AG20443 (cell line): ENCODE measurements at regions not wholly inside any gene's neighbourhood (a gene's known extent, or its start where the extent isn't known, plus 50 kb on each side); places are given as distances from the start of the nearest gene placed in this dataset.
A peak's percentile ranks its signal among the peaks of the same experiment; 100 is the strongest.
"Not testable (repeated sequence)": the region's sequence is repeated elsewhere in the genome, so short reads cannot be mapped to it uniquely, and the experiment has no call there.

ENCODE experiments used
- DNase-seq: peaks from one replicate; pipeline ENCODE4 v3.0.0; 2012; ENCODE audit warnings: low spot score, mixed read lengths

DNA sequence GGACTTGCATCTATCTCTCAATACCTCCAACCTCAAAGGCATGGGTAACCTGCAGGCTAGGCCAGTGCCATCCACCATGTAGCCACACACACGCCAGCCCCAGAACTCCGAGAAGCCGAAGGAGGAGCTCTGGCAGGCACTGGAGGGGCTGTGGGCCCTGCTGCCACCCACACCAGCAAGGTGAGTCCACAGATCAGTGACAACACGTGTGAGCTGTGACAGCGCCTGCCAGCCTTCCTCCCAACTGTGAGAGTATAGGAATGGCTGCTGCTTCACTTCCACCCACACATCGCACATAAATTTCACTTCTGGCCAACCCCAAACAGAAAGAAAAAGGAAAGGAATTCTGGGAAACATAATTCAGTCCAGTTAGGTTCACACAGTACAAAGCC is 422.6 kb downstream of the BCOR start:
- DNase-seq: no peak

GRCh38 chrX:39675619-39676018 is 422.1 kb downstream of the BCOR start:
- no peak for DNase-seq

DNA sequence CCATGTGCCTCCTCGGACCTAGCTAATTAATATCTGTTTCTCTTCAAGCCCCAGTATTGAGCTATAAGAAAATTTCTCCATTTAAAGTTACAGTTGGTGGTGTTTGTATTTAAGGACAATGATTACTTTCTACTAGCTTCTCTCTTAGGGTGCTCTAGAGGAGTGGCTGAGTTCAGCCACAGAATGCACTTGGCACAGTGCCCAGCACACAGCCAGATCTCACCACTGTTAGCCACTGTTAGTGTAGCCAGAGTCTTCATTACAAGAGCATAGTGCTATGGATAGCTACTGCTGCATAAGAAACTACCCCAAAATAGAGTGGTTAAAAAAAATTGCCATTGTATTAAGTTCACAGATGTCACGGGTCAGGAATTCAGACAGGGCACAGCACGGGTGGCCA is 421.3 kb downstream of the BCOR start:
- no peak for DNase-seq

GRCh38 chrX:39677585-39677977 is 420.2 kb downstream of the BCOR start:
- no peak for DNase-seq

DNA sequence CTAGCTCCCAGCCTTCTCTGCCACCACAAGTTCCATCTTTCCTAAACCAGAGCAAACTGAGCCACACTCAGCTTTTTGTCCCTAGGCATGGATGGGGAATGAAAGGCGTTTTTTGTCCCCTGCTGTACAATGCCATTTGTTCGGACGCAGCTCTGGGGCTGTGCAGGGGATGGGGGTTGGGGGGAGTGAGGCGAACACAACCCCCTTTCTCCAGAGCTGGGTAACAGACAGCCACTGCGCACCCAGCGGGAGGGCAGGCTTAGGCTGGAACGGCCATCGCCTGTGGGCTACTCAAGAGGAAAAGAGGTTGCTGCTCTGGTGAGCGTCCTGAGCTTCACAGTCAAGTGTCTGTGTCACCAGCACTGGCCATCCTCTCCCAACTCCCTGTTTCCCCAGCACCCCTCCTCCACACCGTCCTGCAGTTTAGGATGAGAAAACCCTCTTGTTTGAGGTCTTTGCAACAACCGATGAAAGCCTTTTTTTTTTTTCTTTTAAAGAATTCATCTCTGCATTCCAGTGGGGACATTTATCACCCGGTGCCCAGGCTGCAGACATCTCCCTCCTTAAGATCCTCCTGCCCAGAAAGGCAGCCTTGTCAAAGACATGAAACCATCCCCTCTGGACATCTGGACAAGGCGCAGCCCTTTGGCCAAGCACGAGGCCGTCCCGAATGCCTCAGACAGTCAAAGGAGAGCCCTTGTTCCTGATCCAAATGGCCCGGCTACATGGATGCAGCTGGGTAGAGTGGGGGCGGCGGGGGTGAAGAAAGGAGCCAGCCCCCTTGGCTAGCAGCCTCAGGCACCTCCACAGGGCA is 419.6 kb downstream of the BCOR start:
- DNase-seq: peak; percentile 45

- no peak for DNase-seq
Observed at GRCh38 chrX:39678914-39679313, 418.8 kb downstream of the BCOR start.

- DNase-seq: no peak
Observed at GRCh38 chrX:39679497-39680157, 418.1 kb downstream of the BCOR start.

DNA sequence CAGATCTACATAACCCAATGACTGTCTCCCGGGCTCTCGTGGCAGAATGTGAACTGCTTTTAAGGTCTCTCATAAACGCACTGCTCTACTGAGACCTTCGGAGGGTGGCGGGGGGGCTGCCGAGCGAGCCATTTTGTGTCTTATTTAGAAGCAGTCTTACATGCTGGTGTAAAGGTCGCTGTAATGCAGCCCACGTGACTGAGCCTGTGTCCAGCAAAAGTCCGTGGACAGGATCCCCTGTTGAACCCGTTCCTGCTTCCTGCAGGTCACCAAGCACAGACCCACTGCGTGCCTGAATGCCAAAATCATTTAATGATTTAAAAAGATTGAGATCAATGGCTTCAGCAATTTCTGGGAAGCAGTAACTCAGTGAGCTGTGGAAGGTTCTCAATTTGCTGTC is 415.9 kb downstream of the BCOR start:
- DNase-seq: no peak

DNA sequence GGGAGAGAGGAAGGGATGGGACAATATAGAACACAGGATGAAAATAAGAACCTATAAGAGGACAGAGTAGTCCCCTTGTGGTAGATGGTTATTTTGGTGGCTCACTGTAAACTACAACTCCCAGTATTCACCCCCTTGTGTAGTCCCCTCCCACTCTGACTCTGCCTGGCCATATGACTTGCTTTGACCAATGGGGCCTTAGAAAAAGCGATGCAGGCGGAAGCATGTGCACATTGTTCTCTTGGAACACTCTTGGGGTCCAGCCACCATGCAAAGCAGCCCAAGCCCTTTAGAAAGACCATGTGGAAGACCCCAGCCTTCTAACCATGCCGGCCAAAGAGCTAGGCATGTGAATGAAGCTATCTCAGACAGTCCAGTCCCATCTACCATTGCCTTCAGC is 415.0 kb downstream of the BCOR start:
- no peak for DNase-seq

- no peak for DNase-seq
Observed at GRCh38 chrX:39688219-39688575, 409.6 kb downstream of the BCOR start.

DNA sequence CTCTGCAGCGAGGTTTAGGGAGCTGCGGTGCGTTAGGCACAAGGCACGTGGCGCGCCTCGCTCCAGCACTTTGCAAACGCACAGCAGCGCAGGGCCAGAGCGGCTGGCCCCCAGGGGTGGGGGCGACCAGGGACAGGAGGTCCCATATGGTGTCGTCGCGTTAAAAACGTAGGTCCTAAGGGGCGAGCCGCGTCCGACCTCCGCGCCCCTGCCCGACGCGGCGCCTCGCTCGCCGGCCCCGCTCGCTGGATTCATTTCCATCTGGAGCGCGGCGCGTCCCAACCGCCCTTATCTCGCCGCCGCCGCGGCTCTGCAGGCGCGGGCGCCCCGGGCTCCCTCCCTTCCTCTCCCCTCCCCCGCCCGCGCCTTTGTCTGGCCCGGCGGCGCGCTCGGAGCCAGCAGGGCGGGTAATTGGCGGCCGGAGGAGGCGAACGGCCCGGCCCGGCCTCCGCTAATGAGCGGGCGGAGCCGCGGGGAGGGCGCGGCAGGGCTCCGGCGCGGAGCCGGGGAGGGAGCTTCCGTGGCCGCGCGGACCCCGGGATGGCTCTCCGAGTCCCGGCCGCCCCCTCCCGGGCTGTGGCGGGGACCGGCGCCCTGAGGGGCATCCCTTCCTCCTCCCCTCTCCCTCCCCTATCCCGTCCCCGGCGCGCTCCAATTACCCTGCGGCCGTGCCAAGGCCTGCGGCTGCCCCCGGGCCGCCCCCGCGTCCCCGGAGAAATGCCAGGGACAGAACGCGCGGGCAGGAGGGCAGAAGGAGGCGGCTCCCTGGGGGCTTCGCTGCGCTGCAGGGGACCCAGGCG is 409.0 kb downstream of the BCOR start:
- peak; percentile 77 for DNase-seq

DNA sequence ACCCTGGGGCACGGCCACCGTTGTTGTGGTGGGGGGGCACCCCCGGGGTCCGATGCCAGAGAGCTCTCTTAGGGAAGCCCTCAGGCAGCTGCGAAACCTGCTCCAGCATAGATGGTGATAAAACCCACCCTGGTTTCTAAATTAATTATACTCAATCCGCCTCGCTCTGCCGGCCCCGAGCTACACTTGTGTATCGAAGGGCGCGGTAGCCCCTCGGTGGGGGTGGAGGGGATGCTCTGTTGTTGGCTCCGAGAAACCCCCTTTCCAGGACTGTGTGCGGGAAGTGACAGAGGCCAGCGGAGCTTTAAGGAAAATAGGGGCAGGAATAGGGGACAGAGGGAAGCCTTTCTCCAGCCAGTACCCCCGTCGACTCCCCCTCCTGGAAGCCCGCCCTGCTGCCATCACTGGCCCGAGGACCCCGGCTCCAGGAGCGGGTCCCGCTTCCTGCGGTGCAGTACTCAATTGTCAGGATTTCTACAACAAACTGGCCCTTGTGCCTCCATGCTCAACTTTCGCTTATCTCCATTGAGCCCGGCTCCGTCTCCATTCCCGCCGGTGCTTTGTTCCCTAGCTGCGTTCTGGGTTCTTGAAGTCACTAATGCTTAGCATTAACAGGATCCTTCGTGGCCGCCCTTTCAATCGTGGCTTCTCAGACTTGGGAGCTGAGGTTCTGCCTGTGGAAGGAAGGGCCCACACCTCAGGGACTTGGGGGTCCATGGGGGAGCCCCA is 408.2 kb downstream of the BCOR start:
- DNase-seq: peak; percentile 16

- DNase-seq: no peak
Observed at GRCh38 chrX:39690541-39691415, 407.0 kb downstream of the BCOR start.

DNA sequence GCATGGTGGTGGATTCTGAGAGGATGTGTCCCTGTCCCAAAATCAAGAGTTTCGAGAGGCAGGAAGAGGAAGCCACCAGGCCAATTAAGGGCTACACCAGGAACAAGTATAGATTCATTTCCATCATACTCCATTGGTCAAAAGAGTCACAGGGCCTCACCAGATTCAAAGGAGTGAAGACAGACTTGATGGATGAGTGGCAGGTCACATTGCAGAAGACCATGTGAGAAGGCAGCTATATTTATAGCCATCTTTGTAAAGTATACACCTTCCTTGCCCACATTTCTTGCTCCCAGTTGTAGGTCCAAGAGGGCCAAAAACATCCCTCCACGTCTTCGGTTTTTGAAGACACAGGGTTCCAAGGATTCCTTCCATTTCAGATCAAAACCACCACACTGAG is 406.0 kb downstream of the BCOR start:
- no peak for DNase-seq

DNA sequence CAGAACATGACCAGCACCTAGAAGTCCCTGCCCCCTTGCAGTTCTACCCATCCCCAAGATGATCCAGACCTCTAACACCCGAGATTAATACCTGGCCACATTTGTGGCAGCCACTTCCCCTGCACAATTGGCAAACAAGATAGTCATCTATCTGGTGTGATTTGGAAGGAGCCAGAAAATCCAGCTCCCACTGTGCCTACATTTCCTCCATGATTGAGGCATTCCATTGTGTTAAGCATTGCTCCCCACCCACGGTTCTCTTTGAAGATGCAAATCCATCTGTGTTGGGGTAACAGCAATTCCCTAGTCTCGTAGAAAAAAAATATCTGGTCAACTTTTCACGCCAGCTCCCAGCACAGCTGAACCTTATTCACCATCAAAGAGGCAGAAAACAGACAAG is 405.0 kb downstream of the BCOR start:
- DNase-seq: no peak

GRCh38 chrX:39693298-39693697 is 404.5 kb downstream of the BCOR start:
- no peak for DNase-seq

GRCh38 chrX:39702636-39703035 is 395.1 kb downstream of the BCOR start:
- DNase-seq: not testable (repeated sequence)

DNA sequence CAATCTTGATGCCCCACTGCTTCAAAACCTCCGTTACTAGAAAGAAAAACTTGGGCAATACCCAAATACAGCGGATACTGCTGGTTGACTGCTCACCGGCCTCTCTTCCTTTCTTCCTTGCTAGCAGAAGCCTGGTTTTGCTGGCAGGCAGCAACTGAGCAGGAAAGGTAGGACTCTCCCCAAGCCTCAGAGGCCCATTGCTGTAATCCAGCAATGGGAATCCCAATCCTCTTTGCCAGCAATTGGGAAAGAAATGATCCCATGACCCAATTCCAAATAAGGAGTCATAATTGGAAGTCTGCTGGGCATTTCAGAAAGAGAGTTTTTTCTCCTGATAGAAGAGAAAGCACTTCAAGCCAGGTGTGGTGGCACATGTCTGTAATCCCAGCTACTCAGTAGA is 394.5 kb downstream of the BCOR start:
- no peak for DNase-seq

GRCh38 chrX:39704590-39704989 is 393.2 kb downstream of the BCOR start:
- DNase-seq: no peak

DNA sequence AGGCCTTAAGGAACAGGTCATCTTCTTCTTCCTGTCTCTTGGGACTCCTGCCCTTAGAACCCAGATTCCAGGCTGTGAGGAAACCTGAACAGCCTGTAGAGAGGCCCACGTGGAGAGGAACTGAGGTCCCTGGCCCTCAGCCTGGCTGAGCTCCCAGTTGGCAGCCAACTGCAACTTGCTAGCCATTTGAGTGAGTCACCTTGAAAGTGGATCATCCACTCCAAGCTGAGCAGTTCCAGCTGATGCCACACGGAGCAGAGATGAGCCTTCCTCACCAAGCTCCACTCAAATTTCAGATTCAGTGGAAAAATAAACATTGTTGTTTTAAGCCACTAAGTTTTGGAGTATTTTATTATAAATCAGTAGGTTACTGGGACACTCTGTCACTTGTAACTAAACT is 392.5 kb downstream of the BCOR start:
- DNase-seq: peak; percentile 84

DNA sequence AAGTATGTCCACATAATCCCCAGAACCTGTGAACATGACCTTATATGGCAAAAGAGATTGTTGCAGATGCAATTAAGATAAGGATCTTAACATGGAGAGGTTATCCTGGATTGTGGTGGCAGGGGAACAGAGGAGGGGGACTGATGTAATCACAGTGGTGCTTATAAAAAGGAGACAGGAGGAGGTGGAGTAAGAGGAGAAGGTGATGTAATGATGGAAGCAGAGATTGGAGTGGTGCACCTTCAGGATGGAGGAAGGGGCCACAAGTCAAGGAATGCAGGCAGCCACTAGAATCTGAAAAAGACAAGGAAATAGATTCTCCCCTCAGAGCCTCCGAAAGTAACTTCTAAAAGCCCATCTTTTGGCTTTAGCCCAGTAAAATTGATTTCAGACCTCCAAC is 388.4 kb downstream of the BCOR start:
- DNase-seq: no peak
